ENCODE measurements at regions not wholly inside any gene's neighbourhood (a gene's known extent, or its start where the extent isn't known, plus 50 kb on each side); places are given as distances from the start of the nearest gene placed in this dataset.

DNA sequence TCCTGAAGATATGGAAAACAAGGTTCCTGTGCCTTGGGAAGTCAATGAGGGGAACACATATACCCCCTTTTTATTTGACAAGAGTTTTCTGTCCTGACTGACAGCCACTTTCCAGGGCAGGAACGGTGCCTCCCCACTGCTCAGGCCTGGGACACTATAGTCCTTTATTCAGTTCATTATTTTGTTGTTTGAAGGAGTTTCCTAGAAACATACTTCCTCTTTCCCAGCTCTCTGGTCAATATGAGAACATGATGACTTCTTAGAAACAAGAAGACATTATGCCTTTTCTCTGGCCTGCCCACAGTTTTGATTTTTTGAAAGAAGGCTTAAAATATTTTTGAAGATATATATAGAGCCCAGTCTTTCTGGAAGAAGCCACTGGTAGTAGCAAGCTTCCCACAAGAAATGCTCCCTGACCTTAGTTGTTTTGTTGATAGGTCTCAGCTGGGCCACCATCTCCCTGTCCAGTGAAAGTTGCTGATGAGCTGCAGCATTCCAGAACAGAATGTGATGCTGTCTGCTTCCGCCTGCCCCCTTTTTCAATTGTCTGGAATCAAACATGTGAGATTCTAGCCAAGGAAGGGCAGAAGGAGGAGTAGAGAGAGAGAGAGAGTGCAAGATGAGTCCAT lies 122.7 kb upstream of the ADRA1D start:
- no peaks in the 10 kb centered on the region for H3K9me3 ChIP-seq (ENCODE audit: low read depth)
- H3K4me3 ChIP-seq: no peak overlapping the region
- no peaks in the 10 kb centered on the region for H3K27me3 ChIP-seq
- TF ChIP-seq, protein P1, sequence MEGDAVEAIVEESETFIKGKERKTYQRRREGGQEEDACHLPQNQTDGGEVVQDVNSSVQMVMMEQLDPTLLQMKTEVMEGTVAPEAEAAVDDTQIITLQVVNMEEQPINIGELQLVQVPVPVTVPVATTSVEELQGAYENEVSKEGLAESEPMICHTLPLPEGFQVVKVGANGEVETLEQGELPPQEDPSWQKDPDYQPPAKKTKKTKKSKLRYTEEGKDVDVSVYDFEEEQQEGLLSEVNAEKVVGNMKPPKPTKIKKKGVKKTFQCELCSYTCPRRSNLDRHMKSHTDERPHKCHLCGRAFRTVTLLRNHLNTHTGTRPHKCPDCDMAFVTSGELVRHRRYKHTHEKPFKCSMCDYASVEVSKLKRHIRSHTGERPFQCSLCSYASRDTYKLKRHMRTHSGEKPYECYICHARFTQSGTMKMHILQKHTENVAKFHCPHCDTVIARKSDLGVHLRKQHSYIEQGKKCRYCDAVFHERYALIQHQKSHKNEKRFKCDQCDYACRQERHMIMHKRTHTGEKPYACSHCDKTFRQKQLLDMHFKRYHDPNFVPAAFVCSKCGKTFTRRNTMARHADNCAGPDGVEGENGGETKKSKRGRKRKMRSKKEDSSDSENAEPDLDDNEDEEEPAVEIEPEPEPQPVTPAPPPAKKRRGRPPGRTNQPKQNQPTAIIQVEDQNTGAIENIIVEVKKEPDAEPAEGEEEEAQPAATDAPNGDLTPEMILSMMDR (IDR thresholded peaks at IDR 0.05; ENCODE audit: low read depth, low read length): no peak
- H3K4me1 ChIP-seq (ENCODE audit: low read depth): no peaks in the 10 kb centered on the region
- no peak overlapping the region for H3K27ac ChIP-seq
- DNase-seq (ENCODE audit: low read depth in 1 of 2, low spot score in 1 of 2): no peak
- H3K36me3 ChIP-seq: no peaks in the 10 kb centered on the region

DNA sequence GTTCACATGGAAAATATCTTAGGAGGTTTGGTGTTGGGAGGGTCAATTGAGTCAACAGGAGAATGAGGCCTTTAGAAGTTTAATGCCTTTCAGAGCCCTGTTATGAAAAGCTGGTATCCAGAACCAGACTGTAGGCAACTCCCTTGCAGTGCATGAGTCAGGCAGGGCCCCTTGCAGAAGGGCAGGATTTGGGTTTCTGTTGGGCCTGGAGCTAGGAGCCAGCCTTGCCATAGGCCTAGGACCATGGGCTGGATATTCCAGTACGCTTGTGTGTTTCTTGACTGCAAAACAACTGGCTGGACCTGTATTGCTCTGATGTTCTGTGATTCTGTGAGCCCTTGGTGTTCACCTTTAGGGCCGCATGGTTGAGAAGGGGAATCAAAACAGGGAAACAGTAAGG lies 121.8 kb upstream of the ADRA1D start:
- Histone ChIP-seq H3K36me3 (no peaks in the 10 kb centered on the region), H3K9me3 (ENCODE audit: low read depth) (no peaks in the 10 kb centered on the region), H3K4me3 (no peak overlapping the region), H3K27me3 (no peaks in the 10 kb centered on the region), H3K4me1 (ENCODE audit: low read depth) (no peaks in the 10 kb centered on the region), H3K27ac (no peak overlapping the region)
- DNase-seq (ENCODE audit: low read depth in 1 of 2, low spot score in 1 of 2): no peak
- TF ChIP-seq, protein P1 (IDR thresholded peaks at IDR 0.05; ENCODE audit: low read depth, low read length): no peak

DNA sequence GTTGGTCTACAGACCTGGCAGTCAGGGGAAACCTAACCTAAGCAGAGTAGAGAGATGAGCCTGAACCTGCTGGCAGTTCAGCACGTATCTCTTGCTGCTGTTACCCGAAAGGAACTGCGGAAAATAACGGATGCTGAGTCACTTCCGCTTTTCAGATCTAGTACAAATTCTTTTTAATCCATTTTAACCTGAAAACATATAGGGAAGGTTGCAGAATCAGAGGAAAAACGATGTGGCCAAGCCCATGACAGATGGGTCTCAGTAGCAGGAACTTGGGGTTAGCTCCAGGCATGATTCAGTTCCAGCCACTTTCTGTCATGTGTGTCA lies 120.7 kb upstream of the ADRA1D start:
- no peaks in the 10 kb centered on the region for H3K36me3 ChIP-seq
- H3K27ac ChIP-seq: no peak overlapping the region
- TF ChIP-seq, protein P1 (IDR thresholded peaks at IDR 0.05; ENCODE audit: low read depth, low read length): no peak
- H3K27me3 ChIP-seq: no peaks in the 10 kb centered on the region
- no peak overlapping the region for H3K4me3 ChIP-seq
- H3K9me3 ChIP-seq (ENCODE audit: low read depth): no peaks in the 10 kb centered on the region
- no peak for DNase-seq (ENCODE audit: low read depth in 1 of 2, low spot score in 1 of 2)
- no peaks in the 10 kb centered on the region for H3K4me1 ChIP-seq (ENCODE audit: low read depth)

DNA sequence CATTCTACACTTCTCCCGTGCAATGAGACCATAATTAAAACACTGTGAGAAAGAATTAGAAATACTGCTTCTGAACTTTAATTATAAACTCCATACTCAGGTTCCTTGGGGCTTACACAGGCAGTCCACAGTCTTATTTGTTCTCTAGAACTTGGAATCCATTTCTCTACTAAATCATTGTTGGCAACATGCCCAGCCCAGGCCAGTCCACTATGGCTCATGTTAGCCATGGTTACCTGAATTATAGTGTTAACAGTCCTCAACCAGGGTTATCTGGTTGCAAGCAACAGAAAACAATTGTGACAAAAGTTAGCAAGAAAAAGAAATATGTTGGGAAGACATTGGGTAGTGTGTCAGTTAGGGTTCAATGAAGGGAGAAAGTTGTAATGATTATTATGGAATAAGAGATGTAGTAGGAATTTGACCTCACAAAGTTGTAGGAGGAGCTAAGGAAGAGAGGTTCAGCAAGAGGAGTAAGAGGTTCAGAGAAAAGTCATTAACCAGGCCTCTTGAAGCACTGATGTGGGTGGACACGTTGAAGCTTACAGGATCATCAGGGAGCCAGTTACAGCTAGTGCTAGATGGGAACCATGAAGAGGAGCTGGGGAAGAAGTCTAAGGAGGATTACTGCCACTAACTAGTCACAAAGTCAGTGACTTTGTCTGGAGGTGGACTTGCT lies 120.2 kb upstream of the ADRA1D start:
- Histone ChIP-seq H3K27me3 (no peaks in the 10 kb centered on the region), H3K9me3 (ENCODE audit: low read depth) (no peaks in the 10 kb centered on the region), H3K36me3 (no peaks in the 10 kb centered on the region), H3K27ac (no peak overlapping the region), H3K4me1 (ENCODE audit: low read depth) (no peaks in the 10 kb centered on the region), H3K4me3 (no peak overlapping the region)
- TF ChIP-seq, protein P1 (IDR thresholded peaks at IDR 0.05; ENCODE audit: low read depth, low read length): no peak
- DNase-seq (ENCODE audit: low read depth in 1 of 2, low spot score in 1 of 2): no peak

DNA sequence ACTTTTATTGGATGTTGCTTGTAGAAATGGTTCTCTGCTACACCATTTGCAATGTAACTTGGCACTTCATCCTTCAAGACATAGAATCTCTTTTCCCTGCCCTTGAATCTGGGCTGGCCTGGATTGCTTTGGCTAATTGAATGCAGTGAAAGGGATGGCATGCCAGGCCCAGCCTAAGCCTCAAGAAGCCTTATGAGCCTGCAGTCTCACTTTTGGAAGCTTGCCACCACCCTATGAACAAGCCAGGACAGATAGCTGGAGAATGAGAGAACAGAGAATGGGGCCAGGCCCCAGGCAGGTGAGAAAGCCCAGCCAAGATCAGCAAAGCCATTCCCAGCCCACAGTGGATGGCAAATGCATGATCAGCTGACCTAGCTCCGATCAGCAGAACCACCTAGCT lies 117.0 kb upstream of the ADRA1D start:
- no peaks in the 10 kb centered on the region for H3K36me3 ChIP-seq
- DNase-seq (ENCODE audit: low read depth in 1 of 2, low spot score in 1 of 2): peak in 1 of 2 donors; percentile 2
- TF ChIP-seq, protein P1 (IDR thresholded peaks at IDR 0.05; ENCODE audit: low read depth, low read length): no peak
- no peaks in the 10 kb centered on the region for H3K4me1 ChIP-seq (ENCODE audit: low read depth)
- H3K9me3 ChIP-seq (ENCODE audit: low read depth): no peaks in the 10 kb centered on the region
- no peaks in the 10 kb centered on the region for H3K27me3 ChIP-seq
- H3K27ac ChIP-seq: no peak overlapping the region
- no peak overlapping the region for H3K4me3 ChIP-seq
